ENCODE measurements at regions not wholly inside any gene's neighbourhood (a gene's known extent, or its start where the extent isn't known, plus 50 kb on each side); places are given as distances from the start of the nearest gene placed in this dataset.

GRCh38 chr12:58369576-58369975 lies 428.2 kb downstream of the ATP23 start:
- no peak for DNase-seq (ENCODE audit: low read depth)
- H3K4me3 ChIP-seq (ENCODE audit: low read depth, low read length) = no peak overlapping the region
- TF ChIP-seq, protein P1, sequence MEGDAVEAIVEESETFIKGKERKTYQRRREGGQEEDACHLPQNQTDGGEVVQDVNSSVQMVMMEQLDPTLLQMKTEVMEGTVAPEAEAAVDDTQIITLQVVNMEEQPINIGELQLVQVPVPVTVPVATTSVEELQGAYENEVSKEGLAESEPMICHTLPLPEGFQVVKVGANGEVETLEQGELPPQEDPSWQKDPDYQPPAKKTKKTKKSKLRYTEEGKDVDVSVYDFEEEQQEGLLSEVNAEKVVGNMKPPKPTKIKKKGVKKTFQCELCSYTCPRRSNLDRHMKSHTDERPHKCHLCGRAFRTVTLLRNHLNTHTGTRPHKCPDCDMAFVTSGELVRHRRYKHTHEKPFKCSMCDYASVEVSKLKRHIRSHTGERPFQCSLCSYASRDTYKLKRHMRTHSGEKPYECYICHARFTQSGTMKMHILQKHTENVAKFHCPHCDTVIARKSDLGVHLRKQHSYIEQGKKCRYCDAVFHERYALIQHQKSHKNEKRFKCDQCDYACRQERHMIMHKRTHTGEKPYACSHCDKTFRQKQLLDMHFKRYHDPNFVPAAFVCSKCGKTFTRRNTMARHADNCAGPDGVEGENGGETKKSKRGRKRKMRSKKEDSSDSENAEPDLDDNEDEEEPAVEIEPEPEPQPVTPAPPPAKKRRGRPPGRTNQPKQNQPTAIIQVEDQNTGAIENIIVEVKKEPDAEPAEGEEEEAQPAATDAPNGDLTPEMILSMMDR (IDR thresholded peaks at IDR 0.05; ENCODE audit: insufficient read depth, low read depth, low read length) = no peak

- no peak overlapping the region for H3K4me3 ChIP-seq (ENCODE audit: low read depth, low read length)
- TF ChIP-seq, protein P1 (IDR thresholded peaks at IDR 0.05; ENCODE audit: insufficient read depth, low read depth, low read length) = no peak
- DNase-seq (ENCODE audit: low read depth) = no peak
Observed at GRCh38 chr12:58372298-58372697, 430.9 kb downstream of the ATP23 start.

- TF ChIP-seq, protein P1 (IDR thresholded peaks at IDR 0.05; ENCODE audit: insufficient read depth, low read depth, low read length) = no peak
- no peak for DNase-seq (ENCODE audit: low read depth)
- no peak overlapping the region for H3K4me3 ChIP-seq (ENCODE audit: low read depth, low read length)
Observed at GRCh38 chr12:58378028-58378427, 436.7 kb downstream of the ATP23 start.

GRCh38 chr12:58381546-58381945 lies 440.2 kb downstream of the ATP23 start:
- TF ChIP-seq, protein P1 (IDR thresholded peaks at IDR 0.05; ENCODE audit: insufficient read depth, low read depth, low read length) = no peak
- DNase-seq (ENCODE audit: low read depth) = no peak

GRCh38 chr12:58384196-58384595 lies 442.8 kb downstream of the ATP23 start:
- H3K4me3 ChIP-seq (ENCODE audit: low read depth, low read length) = no peak overlapping the region
- DNase-seq (ENCODE audit: low read depth) = no peak
- TF ChIP-seq, protein P1 (IDR thresholded peaks at IDR 0.05; ENCODE audit: insufficient read depth, low read depth, low read length) = no peak

More at GRCh38 chr12:58381546-58381945, 440.2 kb downstream of the ATP23 start:
- no peak overlapping the region for H3K4me3 ChIP-seq (ENCODE audit: low read depth, low read length)

DNA sequence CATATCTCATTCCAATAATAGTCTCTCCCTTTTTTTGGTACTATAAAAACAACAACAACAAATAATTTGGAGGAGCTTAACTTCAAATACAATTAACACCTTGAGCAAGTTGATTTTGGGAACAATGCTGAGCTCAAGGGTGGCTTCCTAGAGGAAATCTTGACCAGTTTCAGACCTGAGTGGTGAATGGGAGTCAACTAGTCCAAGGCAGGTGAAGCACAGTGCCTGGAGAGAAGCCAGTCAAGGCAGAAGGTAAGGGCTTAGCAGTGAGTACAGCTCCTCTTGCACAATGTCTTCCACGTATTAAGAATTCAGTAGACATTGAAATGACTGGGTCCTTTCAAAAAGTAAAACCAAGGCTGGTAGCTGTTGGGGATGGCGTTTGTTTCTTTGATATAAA lies 444.8 kb downstream of the ATP23 start:
- H3K4me3 ChIP-seq (ENCODE audit: low read depth, low read length) = no peak overlapping the region
- no peak for DNase-seq (ENCODE audit: low read depth)
- TF ChIP-seq, protein P1 (IDR thresholded peaks at IDR 0.05; ENCODE audit: insufficient read depth, low read depth, low read length) = no peak

DNA sequence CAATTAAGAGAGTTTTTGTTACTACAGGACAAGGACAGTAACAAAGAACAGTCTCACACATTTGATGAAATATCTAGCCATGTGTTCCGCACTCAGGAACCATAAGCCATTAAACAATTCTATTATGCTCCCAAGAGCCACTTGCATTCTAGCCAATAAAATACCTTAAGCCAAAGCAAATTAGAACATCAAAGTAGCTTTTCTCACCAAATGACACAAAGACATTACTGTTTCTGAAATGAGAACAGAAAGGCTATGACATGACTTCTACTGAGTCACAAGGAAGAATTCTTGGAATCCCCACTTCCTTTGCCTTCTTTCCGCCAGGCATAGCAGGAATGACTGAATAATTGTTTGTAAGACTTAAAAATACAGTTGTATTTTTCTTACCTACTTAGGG lies 445.8 kb downstream of the ATP23 start:
- DNase-seq (ENCODE audit: low read depth) = no peak
- TF ChIP-seq, protein P1 (IDR thresholded peaks at IDR 0.05; ENCODE audit: insufficient read depth, low read depth, low read length) = no peak
- no peak overlapping the region for H3K4me3 ChIP-seq (ENCODE audit: low read depth, low read length)

All from fibroblast of villous mesenchyme (primary cell).